Myocyte (in vitro differentiated cells): ENCODE measurements at regions not wholly inside any gene's neighbourhood (a gene's known extent, or its start where the extent isn't known, plus 50 kb on each side); places are given as distances from the start of the nearest gene placed in this dataset.

Source experiments
- DNase-seq: peaks from one replicate; pipeline ENCODE4 v3.0.0-alpha.2; 2012; ENCODE audit warnings: low read depth

DNA sequence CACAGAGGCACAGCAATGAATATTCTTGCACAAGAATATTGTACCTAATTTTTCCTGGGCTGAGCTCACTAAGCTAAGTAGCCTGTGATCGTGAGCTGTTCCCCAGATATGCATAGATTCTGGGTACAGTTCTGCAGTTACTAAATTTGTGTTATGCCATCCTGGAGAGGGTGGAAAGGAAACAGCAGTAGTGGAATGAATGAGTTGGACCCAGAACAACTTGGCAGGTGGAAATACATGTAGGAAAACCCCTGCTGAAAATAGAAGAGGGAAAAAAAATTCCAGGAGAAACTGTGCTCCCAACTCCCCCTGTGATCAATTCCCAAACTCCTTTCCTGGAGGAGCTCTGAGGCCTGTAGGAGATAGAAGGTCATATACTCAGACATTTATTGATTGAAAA is 181.5 kb upstream of the MGAT5 start:
- DNase-seq, result no peak

DNA sequence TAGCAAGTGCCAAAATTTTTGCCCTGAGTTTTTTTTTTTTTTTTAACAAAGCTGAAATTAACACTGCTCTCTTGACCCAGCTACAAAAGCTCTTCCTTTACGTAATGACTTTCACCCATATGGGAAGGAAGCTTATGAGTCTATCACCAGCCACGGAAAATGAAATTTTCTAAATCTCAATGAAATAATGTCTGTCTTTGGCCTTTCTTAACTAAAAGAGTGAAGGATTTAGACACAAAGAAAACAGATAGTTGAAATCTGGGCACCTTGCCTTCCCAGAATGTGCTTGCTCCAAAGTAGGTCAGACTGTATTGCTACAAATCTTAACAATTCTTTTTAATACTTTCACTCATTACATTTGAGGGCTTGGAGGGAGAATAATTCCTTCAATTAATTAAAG is 180.8 kb upstream of the MGAT5 start:
- no peak for DNase-seq

DNA sequence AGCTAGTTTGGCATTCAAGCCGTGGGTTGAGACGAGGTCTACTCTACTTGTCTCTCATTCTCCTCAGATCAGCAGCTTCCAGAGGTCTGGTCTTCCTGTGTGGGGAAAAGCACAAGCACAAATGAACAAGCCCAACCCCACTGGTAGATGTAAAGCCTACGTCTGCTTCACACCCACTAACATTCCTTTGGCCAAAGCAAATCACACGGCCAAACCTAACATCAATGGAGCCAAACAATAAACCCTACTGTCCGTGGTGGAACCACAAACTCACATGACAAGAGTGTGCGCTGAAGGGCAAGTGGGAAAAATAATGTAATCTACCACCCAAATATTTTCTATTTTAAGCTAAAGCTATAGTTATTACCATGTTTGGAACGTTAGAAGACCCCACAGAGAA is 179.3 kb upstream of the MGAT5 start:
- no peak for DNase-seq

DNA sequence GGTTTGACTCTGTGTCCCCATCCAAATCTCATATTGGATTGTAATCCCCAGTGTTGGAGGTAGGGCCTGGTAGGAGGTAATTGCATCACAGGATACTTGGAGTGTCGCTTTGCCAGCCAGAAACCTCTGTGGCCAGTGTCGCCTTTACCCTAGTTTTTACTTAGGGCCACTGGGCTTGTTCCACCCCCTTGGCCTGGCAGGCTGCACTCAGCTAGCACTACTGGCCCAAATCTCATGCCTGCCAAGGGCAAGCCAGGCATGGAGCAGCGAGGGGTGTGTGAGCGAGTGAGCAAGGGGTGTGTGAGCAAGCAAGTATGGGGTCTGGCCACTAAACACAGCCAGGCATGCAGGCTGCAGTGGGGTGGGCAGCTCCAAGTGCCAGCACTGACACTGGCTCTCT is 178.7 kb upstream of the MGAT5 start:
- no peak for DNase-seq

DNA sequence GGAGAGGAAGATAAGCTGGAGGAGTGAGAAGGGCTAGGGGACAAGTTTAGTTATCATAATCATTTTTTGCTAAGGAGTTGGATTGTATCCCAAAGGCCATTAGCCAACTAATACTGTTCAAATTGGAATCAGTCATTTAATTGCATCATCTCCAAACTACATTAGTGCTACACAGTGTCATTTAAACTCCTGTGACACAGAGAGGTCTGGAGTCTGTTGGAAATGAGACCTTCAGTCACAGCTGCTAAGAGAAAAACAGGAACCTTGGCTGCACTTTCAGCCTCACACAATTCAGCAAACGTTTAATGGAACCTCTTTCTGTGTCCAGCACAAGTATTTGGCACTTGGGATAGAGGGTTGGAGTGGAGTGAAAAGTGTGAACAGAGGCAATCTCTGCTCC is 175.5 kb upstream of the MGAT5 start:
- DNase-seq, result no peak

DNA sequence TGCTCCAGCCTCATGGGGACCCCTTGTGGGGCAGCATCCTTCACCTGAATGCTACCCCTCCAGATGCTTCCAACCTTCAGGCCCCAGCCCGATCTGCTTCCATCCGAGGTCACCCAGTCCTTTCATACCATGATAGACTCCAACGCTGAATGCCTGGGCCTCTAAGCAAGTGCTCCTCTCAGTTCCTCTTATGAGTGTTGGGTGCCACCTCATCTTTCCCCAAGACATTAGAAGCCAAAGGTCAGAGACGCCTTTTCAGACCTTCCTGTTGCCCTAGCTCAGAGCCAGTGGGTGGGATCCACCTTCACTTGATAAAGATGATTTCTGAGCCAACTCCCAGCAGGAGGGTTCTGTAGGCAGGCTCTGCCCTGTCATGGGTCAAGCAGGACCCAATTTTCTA is 174.5 kb upstream of the MGAT5 start:
- no peak for DNase-seq

DNA sequence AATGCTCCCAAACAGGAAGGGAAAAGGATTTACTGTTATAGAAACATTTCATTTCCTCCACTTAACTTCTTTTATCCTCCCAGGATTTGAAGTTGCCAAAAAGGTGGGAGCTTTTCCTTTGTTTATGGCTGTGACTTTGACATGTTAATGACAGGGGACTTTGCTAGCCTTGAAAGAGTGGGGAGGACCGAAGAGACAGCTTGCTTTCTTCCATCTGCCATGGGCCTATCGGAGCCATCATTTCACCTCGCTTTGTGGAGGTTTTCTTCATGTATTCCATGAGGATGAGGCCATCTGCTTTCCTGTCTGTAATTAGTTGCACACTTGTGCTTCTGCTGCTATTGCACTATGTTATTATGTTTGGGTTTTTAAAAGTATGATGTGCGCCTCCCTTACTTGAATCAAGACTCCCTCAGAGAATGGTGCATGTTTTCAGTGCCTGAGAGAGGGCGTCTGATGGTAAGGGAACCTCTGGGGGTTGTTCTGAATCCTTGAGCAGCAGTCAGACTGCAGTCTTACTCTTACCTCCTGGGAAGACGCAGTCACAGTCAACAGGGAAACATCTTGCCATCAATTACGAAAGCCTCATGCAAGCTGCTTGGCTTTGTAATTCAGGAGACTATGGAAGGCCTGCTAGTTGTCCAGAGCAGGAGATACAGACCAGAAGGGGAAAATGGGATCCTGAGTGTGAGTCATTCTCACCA is 173.3 kb upstream of the MGAT5 start:
- no peak for DNase-seq

DNA sequence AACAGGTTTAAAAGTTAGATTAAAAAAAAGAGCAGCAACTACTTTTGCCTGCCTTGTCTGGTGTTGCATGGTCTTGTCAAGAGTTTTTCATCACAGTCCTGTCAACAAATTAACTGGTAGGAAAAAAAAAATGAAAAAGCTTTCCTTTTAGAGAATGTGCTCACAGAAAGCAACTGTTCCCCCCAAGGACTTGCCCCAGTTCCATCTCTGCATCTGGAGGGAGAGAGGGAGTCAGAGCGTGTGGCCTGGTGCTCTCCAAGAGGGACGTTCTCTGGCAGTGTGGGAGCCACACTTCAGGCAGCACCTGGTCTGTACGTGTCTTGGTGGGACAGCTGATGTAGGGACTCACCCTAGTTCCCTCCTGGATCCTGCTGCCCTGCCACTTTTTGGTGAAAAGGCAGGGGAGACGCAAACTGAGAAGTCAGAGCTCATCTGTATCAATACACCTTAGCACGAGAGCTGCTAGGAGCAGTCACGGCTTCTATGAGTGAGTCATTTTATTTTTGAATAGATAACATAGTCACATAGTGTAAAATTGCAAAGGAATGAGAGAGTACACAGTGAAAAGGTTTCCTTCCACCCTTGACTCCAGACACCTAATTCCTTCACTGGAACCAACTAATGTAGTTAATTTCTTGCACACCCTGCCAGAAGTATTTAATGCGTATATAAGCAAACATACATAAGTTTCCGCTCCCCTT is 172.5 kb upstream of the MGAT5 start:
- DNase-seq, result no peak

DNA sequence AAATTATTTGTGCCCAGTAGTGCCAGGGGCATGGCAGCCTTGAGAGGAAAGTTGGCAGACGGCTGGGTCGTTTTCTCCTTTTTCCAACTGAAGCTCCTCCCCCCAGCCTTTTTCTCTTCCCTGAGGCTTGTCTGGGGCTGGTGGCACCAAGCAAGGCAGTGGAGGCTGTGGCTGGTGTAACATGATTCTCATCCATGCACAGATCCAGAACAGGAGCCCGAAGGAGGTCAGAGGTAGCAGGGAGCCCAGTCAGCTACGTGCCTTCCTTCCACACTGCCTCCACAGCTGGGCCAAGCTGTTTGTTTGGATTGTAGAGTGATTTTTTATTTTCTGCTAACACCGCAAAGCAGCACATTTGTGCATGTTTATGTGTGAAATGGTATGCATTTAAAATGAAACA is 170.3 kb upstream of the MGAT5 start:
- no peak for DNase-seq

DNA sequence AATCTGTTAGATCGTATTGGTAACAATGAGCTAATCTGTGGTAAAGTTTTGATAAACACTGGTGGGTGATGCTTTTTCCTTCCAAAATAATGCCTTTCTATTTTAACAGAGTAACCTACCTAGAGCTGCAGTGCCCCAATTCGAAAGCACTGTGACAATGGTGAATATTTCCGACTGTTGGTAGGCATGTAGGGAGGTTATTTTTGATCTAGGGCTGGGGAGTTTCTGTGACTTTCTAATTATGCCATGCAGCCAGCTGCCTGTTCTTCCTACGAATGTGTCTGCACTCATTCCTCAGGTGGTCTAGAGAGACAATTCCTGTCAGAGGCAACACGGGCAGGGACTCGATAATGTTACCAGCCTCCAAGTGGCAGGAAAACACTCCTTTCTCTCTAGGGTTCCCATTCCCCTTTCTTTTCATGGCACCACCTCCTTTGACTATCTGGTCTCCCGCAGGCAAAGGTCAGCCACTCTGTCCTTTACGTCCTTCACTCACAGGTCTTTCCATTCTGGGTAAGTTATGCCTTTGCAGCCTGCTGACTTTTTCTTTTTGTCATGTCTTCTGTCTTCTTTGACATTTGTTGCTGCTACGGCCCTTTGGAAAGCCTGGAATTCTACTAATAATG is 167.2 kb upstream of the MGAT5 start:
- no peak for DNase-seq

DNA sequence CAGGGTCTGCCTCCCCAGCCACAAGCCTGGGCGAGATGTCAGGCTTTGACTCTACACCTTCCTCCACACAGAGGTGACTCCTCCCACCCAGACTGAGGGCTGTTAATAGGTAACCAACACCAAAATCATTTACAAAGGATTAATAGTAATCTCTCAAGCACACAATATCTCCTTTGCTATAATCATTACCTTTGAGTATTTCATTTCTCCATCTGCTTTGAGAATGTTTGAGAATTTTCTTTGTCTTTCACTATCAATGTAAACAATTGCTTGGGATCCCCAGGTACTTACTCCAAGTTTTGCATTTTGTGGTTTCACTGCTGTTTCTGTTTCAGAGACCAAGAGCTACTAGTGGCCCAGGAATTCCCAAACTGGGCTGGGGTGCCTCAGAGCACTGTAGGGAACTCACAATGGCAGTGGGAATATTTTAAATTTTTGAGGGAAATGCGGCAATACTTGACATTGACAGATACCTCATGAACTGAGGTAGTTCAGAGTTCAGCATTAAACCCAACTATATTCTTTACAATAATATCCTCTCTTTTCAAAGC is 166.4 kb upstream of the MGAT5 start:
- no peak for DNase-seq

DNA sequence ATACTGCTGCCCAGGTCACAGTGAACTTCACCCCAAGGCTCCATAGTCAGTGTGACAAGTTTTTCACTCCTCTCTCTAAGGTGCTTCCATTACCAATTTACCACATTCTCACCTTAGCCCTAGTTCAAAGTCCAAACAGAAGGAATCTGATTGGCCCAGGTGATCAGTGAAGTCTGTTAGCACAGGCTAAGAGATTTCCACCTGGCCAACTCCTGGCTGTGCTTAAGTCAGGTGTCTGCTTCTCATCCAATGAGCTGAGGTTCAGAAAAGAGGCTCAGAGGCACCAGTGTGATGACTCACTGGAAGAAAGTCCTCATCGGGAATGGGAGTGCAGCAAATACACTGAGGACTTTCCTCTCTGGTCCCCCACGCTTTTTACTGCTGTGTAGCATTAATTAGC is 164.4 kb upstream of the MGAT5 start:
- no peak for DNase-seq

DNA sequence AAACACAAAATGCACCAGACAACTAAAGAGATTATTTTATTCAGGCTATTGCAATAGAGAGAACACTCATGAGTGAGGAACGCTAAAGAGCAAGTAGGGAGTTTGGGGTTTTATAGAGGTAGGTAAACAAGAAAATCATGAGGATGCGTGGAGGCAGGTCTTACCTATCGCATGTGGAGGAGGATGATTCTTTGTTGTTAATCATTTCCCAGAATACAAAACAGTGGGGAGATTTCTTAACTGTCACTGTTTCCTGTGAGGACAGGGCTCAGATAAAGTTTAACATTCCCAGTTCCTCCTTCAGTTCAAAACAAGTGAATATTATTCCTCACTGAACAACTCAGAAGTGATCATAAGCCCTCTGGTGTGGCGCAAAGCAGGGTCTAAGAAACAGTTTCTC is 156.1 kb upstream of the MGAT5 start:
- DNase-seq, result no peak

DNA sequence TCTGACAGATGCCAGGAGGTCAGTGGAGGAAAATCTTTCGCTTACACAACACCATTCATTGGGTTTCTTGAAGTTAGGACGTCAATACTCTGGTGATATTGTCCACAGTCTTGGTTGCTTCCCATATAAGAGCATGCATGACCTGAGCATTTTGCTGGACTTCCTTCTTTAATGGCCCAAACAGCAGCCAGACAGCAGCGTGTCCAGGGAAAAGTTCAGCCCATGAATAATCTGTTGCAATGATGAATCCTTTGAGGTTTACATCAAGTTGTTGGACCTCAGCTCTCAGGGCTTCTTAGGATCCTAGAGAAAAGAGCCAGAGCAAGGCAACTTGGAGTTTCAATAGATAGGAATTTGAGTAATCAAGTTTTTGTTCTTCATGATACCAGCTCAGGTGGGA is 155.6 kb upstream of the MGAT5 start:
- DNase-seq, result no peak

DNA sequence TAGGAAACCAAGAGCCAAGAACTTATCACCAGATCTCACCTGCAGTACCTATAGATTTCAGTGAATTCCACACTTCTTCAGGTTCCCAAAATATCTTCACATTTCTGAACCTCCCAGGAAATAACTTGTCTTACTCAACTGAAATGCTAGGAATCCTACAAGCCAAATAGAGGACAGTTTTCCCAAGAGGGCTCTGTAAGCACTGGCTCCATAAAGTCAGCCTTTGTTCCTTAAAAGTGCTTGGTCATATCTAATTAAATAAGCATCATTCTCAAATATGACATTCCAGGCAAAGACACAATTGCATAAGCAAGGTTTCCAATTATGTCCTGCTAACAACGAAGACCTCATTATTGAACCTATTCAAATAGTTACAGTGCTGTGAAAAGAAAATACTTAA is 154.6 kb upstream of the MGAT5 start:
- no peak for DNase-seq

DNA sequence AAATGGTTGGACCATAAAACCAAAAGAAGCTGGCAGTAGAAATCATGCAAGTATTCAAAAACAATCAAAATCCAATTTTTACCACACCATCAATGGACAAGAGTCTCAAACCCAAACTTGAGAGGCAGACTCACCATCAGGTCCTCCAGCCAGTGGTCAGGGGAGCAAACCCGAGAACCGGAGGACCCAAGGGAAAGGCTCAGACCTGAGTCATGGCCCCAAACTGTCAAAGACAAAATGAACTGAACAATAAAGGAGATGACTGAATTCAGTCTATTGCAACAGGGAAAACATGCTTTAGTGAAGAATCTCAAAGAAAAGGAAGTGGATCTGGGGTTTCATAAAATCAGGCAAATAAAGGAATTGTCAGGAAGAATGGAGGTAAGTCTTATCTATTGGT is 150.7 kb upstream of the MGAT5 start:
- no peak for DNase-seq

DNA sequence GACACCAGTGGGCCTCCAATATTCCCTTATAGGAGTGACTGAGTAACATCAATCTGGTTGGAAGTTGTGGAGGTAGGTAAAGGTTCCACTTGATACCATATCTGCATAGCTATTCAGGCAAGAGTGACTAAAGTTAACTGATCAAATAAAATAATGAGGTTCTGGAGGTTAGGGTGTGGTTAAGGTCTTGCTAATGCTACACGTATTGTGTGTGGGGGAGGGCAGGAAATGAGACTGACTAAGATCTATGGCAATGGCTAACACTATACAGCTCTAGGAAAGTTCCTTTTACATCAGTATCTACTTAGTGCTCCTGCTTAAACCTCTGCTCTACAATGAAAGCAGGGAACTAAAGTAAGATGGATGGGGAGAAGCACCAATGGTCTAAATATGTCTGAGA is 149.1 kb upstream of the MGAT5 start:
- DNase-seq, result no peak

DNA sequence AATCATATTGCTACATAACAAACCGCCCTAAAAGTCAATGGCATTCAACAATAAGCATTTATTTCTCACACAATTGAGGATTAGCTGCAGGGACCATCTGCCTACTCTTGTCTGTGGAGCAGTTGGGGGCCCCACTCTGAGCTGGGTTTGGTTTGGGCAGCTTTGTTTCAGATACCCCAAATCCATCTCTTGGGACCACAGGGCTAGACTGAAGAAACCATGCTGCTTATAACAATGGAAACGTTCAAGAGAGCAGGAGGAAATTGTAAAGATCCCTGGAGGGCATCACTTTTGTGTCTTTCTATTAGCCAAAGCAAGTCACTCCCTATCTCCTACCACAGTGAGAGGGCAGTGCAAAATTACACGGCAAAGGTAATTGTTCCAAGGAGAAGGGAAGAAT is 146.5 kb upstream of the MGAT5 start:
- no peak for DNase-seq

DNA sequence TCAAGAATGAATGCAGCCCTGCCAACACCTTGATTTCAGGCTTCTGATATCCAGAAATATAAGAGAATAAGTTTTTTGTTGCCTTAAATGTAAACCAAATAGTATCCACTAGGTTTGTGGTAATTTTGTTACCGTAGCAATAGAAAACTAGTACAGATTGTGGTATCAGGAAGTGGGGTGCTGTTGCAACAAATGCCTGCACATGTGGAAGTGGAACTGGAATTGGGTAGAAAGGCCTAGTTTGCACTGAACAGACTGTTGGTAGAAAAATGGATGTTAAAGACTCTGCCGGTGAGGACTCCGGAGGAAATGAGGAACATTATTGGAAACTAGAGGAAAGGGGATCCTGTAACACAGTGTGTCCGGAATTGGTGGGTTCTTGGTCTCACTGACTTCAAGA is 145.8 kb upstream of the MGAT5 start:
- DNase-seq, result no peak

DNA sequence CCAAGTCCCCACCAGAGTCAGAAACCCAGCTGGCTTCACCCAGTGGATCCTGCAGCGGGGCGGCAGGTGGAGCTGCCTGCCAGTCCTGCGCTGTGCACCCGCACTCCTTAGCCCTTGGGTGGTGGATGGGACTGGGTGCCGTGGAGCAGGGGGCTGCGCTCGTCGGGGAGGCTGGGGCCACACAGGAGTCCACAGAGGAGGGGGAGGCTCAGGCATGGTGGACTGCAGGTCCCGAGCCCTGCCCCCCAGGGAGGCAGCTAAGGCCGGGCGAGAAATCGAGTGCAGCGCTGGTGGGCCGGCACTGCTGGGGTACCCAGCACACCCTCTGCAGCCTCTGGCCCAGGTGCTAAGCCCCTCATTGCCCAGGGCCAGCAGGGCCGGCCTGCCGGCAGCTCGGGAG is 144.6 kb upstream of the MGAT5 start:
- DNase-seq, result no peak

DNA sequence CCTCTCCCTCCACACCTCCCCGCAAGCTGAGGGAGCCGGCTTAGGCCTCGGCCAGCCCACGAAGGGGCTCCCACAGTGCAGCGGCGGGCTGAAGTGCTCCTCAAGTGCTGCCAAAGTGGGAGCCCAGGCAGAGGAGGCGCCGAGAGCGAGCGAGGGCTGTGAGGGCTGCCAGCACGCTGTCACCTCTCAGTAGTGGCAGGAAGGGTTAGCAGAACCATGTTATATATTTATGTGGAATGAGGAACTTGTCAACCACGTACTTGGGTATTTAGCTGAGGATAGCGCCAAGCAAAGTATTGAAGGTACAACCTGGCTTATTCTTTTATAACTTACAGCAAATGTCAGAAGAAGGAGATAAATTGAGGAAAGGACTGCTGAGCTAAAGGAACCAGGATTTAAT is 144.1 kb upstream of the MGAT5 start:
- DNase-seq, result no peak

DNA sequence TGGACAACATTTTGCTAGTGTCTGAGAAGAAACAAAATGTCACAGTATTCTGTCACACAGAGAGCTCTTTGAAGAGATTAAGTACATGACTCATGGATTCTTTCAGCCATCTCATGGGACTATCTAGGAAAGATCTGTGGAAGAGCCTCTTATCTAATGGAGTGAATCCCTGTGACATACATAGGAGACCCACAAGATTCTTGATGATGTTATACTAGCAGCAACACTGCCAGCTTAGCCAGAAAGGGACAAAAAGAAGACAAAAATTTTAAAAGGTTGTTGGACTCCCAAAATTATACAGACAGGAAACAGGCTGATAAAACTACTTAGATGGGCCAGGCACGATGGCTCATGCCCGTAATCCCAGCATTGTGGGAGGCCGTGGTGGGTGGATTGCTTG is 143.3 kb upstream of the MGAT5 start:
- DNase-seq, result no peak

DNA sequence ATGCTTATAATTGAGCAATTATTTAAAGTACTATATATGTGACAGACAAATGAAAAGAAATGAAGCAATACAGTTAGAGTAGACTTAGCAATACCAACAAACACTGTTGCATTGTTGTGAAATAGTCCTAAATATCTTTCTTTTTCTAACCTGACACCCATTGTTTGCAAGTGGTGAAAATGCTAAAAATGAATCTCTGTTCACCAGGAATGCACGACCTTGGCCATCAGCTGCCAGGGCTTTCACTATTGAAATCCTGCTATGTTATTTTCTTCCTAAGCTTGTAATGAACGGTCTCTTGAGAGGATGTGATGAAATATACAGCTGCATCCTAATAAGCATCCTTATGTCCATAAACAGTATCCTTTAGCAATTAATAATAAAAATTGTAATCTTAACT is 136.2 kb upstream of the MGAT5 start:
- DNase-seq, result no peak
